A549 (cell line): ENCODE measurements at regions not wholly inside any gene's neighbourhood (a gene's known extent, or its start where the extent isn't known, plus 50 kb on each side); places are given as distances from the start of the nearest gene placed in this dataset.

Experiments used
- ATAC-seq, 2 experiments: fragments of 200-7000 bp in 1 of 2; fragments of >200 bp in 1 of 2; cut with Nextera tagmentation in 1 of 2; cut with Tn5 transposase in 1 of 2; 3 replicates each; pipeline versions ENCODE4 v1.8.0 to v1.9.1; 2018 to 2020; ENCODE audit warnings: mild to moderate bottlenecking in 1 of 2, moderate library complexity in 1 of 2
- CTCF ChIA-PET: fragments of 300-600 bp; sonication (Branson Sonifier 250); formaldehyde crosslinking; extraction: SDS; loops from one replicate; lab custom pipeline; 2021; ENCODE audit warnings: antibody characterized with exemption, inconsistent platforms; lab: Yijun Ruan, JAX
- POLR2A ChIA-PET: fragments of 350-600 bp; formaldehyde crosslinking; extraction: SDS; loops from one replicate; lab custom pipeline; 2021; ENCODE audit warnings: antibody characterized with exemption, inconsistent platforms; lab: Yijun Ruan, JAX
- DNase-seq, 2 experiments: peaks; one replicate each; pipeline versions ENCODE4 v3.0.0 to v3.0.0-alpha.2; 2011 to 2016; ENCODE audit warnings: low read depth in 1 of 2, low spot score in 1 of 2
- FAIRE-seq: peaks from 2 replicates; lab custom pipeline; 2011; peaks lifted over from hg19 to GRCh38; lab: Jason Lieb, UNC
- H3K27ac ChIP-seq, 2 experiments: fragments of >200 bp; sonication (Bioruptor Twin); formaldehyde crosslinking; 3 replicates each; pipeline ENCODE4 v1.5.1; 2016 to 2017
- H3K4me1 ChIP-seq: fragments of >200 bp; sonication (Bioruptor Twin); formaldehyde crosslinking; 3 replicates; pipeline ENCODE4 v1.6.1; 2016
- H3K4me2 ChIP-seq: fragments of >200 bp; sonication (Bioruptor Twin); formaldehyde crosslinking; 3 replicates; pipeline ENCODE4 v1.6.1; 2016
- H3K4me3 ChIP-seq: fragments of >200 bp; sonication (Bioruptor Twin); formaldehyde crosslinking; 3 replicates; pipeline ENCODE4 v1.5.1; 2016
- H3K9me3 ChIP-seq: fragments of >200 bp; sonication (Bioruptor Twin); formaldehyde crosslinking; 3 replicates; pipeline ENCODE4 v1.6.1; 2016
- BCL3 ChIP-seq: fragments of >200 bp; sonication (Bioruptor Twin); formaldehyde crosslinking; IDR thresholded peaks from 3 replicates; pipeline ENCODE4 v1.6.1; 2016
- BHLHE40 ChIP-seq: IDR thresholded peaks from 2 replicates; pipeline ENCODE4 v1.6.1; 2012; ENCODE audit warnings: low read depth, low read length, inconsistent platforms
- CBX2 ChIP-seq: fragments of 200-600 bp; sonication (generic); IDR thresholded peaks from 2 replicates; pipeline ENCODE4 v1.6.1; 2016; ENCODE audit warnings: low read depth, mild to moderate bottlenecking, borderline replicate concordance
- CBX8 ChIP-seq: fragments of 200-600 bp; sonication (generic); IDR thresholded peaks from 2 replicates; pipeline ENCODE4 v1.6.1; 2016
- CHD2 ChIP-seq: fragments of 150-350 bp; IDR thresholded peaks from 2 replicates; pipeline ENCODE4 v1.6.1; 2014; ENCODE audit warnings: low read length; ENCODE audit not compliant: partially characterized antibody
- E2F6 ChIP-seq: IDR thresholded peaks from 2 replicates; pipeline ENCODE4 v1.6.1; 2012; ENCODE audit warnings: low read depth, borderline replicate concordance
- EHF ChIP-seq: fragments of 250-450 bp; sonication (Bioruptor Pico); IDR thresholded peaks from 2 replicates; pipeline ENCODE4 v1.5.0; 2020; ENCODE audit warnings: mild to moderate bottlenecking
- EHMT2 ChIP-seq: fragments of 200-600 bp; sonication (generic); IDR thresholded peaks from 2 replicates; pipeline ENCODE4 v1.6.1; 2016; ENCODE audit warnings: antibody characterized with exemption, low read depth, mild to moderate bottlenecking, moderate library complexity
- ELK1 ChIP-seq: fragments of 150-350 bp; IDR thresholded peaks from 2 replicates; pipeline ENCODE4 v1.6.1; 2014; ENCODE audit warnings: low read depth, mild to moderate bottlenecking, low read length
- ESRRA ChIP-seq: fragments of 150-350 bp; IDR thresholded peaks from 2 replicates; pipeline ENCODE4 v1.6.1; 2014; ENCODE audit warnings: mild to moderate bottlenecking, low read length, borderline replicate concordance
- GATA3 ChIP-seq: IDR thresholded peaks from 2 replicates; pipeline ENCODE4 v1.6.1; 2012; ENCODE audit warnings: borderline replicate concordance
- HDAC2 ChIP-seq: fragments of 200-600 bp; sonication (generic); IDR thresholded peaks from 2 replicates; pipeline ENCODE4 v1.6.1; 2016
- HOXB13 ChIP-seq: fragments of 250-450 bp; sonication (Bioruptor Pico); IDR thresholded peaks from 2 replicates; pipeline ENCODE4 v1.5.0; 2020; ENCODE audit warnings: low read depth, mild to moderate bottlenecking, moderate library complexity
- MAFK ChIP-seq: fragments of 450-650 bp; IDR thresholded peaks from 2 replicates; pipeline ENCODE4 v1.6.1; 2014; ENCODE audit not compliant: partially characterized antibody
- MAX ChIP-seq: IDR thresholded peaks from 2 replicates; pipeline ENCODE4 v1.6.1; 2012
- NFE2L2 ChIP-seq: fragments of 150-350 bp; conservative IDR thresholded peaks from 2 replicates; pipeline ENCODE4 v1.6.1; 2014; ENCODE audit warnings: low read length
- NPAS2 ChIP-seq: fragments of 250-450 bp; sonication (Bioruptor Pico); IDR thresholded peaks from 2 replicates; pipeline ENCODE4 v1.8.0; 2022; ENCODE audit warnings: mild to moderate bottlenecking, moderate library complexity, borderline replicate concordance
- NR3C1 ChIP-seq: fragments of >200 bp; sonication (Bioruptor Twin); formaldehyde crosslinking; IDR thresholded peaks from 3 replicates; pipeline ENCODE4 v1.6.1; 2017
- RNF2 ChIP-seq: fragments of 200-600 bp; sonication (generic); IDR thresholded peaks from 2 replicates; pipeline ENCODE4 v1.6.1; 2016; ENCODE audit warnings: low read depth, mild to moderate bottlenecking, antibody characterized with exemption, moderate library complexity, borderline replicate concordance
- ZNF302 ChIP-seq: fragments of 250-450 bp; sonication (Bioruptor Pico); IDR thresholded peaks from 2 replicates; pipeline ENCODE4 v1.9.0; 2021; ENCODE audit warnings: inconsistent platforms, mild to moderate bottlenecking, moderate library complexity
- WGBS: methylation state at CpG from one replicate; pipeline ENCODE4 v1.1.6; 2017; ENCODE audit errors: missing lambda C conversion rate; 5-methylcytosine and 5-hydroxymethylcytosine counted together

GRCh38 chr4:18155067-18156041 lies 133.8 kb upstream of the LCORL start:
- TF ChIP-seq MAX (no peak), NPAS2 (CRISPR knock-in tag) (no peak), NR3C1 (no peak), EHMT2 (no peak), HDAC2 (no peak), MAFK (peak; percentile 72)
- no peaks in the 10 kb centered on the region for H3K4me1 ChIP-seq
- ChIA-PET CTCF (no interaction called here), POLR2A (no interaction called here)
- no peak overlapping the region for H3K4me2 ChIP-seq
- no peak overlapping the region for H3K27ac ChIP-seq
- DNase-seq (no peak), FAIRE-seq (no peak), ATAC-seq (no peak)
- 0% methylated on average over 2 of the region's 2 CpGs for WGBS
- no peaks in the 10 kb centered on the region for H3K9me3 ChIP-seq
- H3K4me3 ChIP-seq = no peak overlapping the region

- no peak for ATAC-seq
- TF ChIP-seq NFE2L2 (no peak), ELK1 (no peak), GATA3 (no peak), BHLHE40 (no peak), ZNF302 (CRISPR knock-in tag) (no peak), ESRRA (no peak), CBX8 (no peak), RNF2 (no peak), BCL3 (no peak), EHF (no peak), CHD2 (no peak), HOXB13 (CRISPR knock-in tag) (no peak), E2F6 (no peak), CBX2 (no peak), MAFK (no peak), EHMT2 (no peak)
- TF ChIP-seq, all 56 proteins: peak for 0
- 20% methylated on average over 8 of the region's 9 CpGs for WGBS
- CTCF ChIA-PET = no interaction called here
- no peak overlapping the region for H3K4me2 ChIP-seq
- DNase-seq (no peak), FAIRE-seq (no peak)
- no peaks in the 10 kb centered on the region for H3K4me1 ChIP-seq
- no peak overlapping the region for H3K4me3 ChIP-seq
- POLR2A ChIA-PET = no interaction called here
- H3K27ac ChIP-seq = no peak overlapping the region
- H3K9me3 ChIP-seq = no peaks in the 10 kb centered on the region
Measured at GRCh38 chr4:18138076-18138665, 116.6 kb upstream of the LCORL start.

- Histone ChIP-seq H3K4me1 (no peaks in the 10 kb centered on the region), H3K4me3 (no peak overlapping the region), H3K9me3 (no peaks in the 10 kb centered on the region), H3K27ac (no peak overlapping the region), H3K4me2 (no peak overlapping the region)
- ATAC-seq = no peak
- FAIRE-seq = no peak
- ChIA-PET POLR2A (no interaction called here), CTCF (no interaction called here)
- TF ChIP-seq GATA3 = no peak
- no peak for DNase-seq
Measured at GRCh38 chr4:18134111-18134510, 112.6 kb upstream of the LCORL start.
